GM12878 (cell line): ENCODE measurements at regions not wholly inside any gene's neighbourhood (a gene's known extent, or its start where the extent isn't known, plus 50 kb on each side); places are given as distances from the start of the nearest gene placed in this dataset.

Experiments
- ASH2L ChIP-seq: fragments of 300-600, 200-600 bp; sonication (generic); IDR thresholded peaks from 2 replicates; pipeline ENCODE4 v1.6.1; 2017; ENCODE audit warnings: low read depth, mild to moderate bottlenecking, borderline replicate concordance
- ATF2 ChIP-seq: IDR thresholded peaks from 2 replicates; pipeline ENCODE4 v1.6.1; 2012; ENCODE audit warnings: low read length, inconsistent platforms
- CBFB ChIP-seq: IDR thresholded peaks from 2 replicates; pipeline ENCODE4 v1.6.1; 2016; ENCODE audit warnings: antibody characterized with exemption, low read depth
- CREB1 ChIP-seq: IDR thresholded peaks from 2 replicates; pipeline ENCODE4 v1.6.1; 2012; ENCODE audit warnings: low read depth, mild to moderate bottlenecking, inconsistent platforms
- CTCF ChIP-seq, 3 experiments: IDR thresholded peaks in 2 of 3; conservative IDR thresholded peaks in 1 of 3; 2 replicates each; pipeline ENCODE4 v1.5.1; 2011; ENCODE audit warnings: low read depth in 3 of 3, low read length in 3 of 3, mild to moderate bottlenecking in 3 of 3, control low read depth in 2 of 3, moderate library complexity in 2 of 3, inconsistent platforms in 1 of 3, mixed read lengths in 1 of 3; ENCODE audit not compliant: control insufficient read depth in 2 of 3, insufficient read depth in 1 of 3; ENCODE audit errors: extremely low read depth in 1 of 3
- EED ChIP-seq: sonication (generic); IDR thresholded peaks from 2 replicates; pipeline ENCODE4 v1.6.1; 2016; ENCODE audit warnings: antibody characterized with exemption, low read depth
- EP300 ChIP-seq, 2 experiments: fragments of 150-350 bp in 1 of 2; IDR thresholded peaks; 2 replicates each; pipeline ENCODE4 v1.6.1; 2011 to 2012; ENCODE audit warnings: low read depth in 2 of 2, low read length in 2 of 2, borderline replicate concordance in 1 of 2, improper control_type of control experiment in 1 of 2, inconsistent platforms in 1 of 2; ENCODE audit not compliant: control insufficient read depth in 1 of 2
- ETV6 ChIP-seq, 2 experiments: fragments of 450-650 bp in 1 of 2; IDR thresholded peaks in 1 of 2; conservative IDR thresholded peaks in 1 of 2; 2 replicates each; pipeline ENCODE4 v1.6.1; 2014; ENCODE audit warnings: antibody characterized with exemption in 1 of 2, borderline replicate concordance in 1 of 2, low read depth in 1 of 2, mild to moderate bottlenecking in 1 of 2, moderate library complexity in 1 of 2
- GABPA ChIP-seq: IDR thresholded peaks from 2 replicates; pipeline ENCODE4 v1.6.1; 2014; ENCODE audit warnings: antibody characterized with exemption, low read depth, mild to moderate bottlenecking, inconsistent platforms
- KLF5 ChIP-seq: fragments of 450-650 bp; IDR thresholded peaks from 2 replicates; pipeline ENCODE4 v1.6.1; 2014; ENCODE audit warnings: mild to moderate bottlenecking; ENCODE audit not compliant: partially characterized antibody
- MEF2A ChIP-seq: IDR thresholded peaks from 2 replicates; pipeline ENCODE4 v1.6.1; 2011; ENCODE audit warnings: low read depth, mild to moderate bottlenecking, low read length, moderate library complexity; ENCODE audit not compliant: insufficient read depth
- NFIC ChIP-seq: IDR thresholded peaks from 2 replicates; pipeline ENCODE4 v1.6.1; 2012; ENCODE audit warnings: low read depth, mild to moderate bottlenecking, inconsistent platforms, low read length, moderate library complexity
- POU2F2 ChIP-seq: IDR thresholded peaks from 3 replicates; pipeline ENCODE4 v1.6.1; 2011; ENCODE audit warnings: low read depth, mild to moderate bottlenecking, low read length, borderline replicate concordance
- RBBP5 ChIP-seq: fragments of 200-600 bp; sonication (generic); conservative IDR thresholded peaks from 2 replicates; pipeline ENCODE4 v1.6.1; 2016
- SP1 ChIP-seq: IDR thresholded peaks from one replicate; pipeline ENCODE4 v1.6.1; 2011; ENCODE audit warnings: low read depth, low read length
- TARDBP ChIP-seq: IDR thresholded peaks from 2 replicates; pipeline ENCODE4 v1.6.1; 2016; ENCODE audit warnings: borderline replicate concordance
- ZNF274 ChIP-seq: IDR thresholded peaks from one replicate; pipeline ENCODE4 v1.8.0; 2011; ENCODE audit not compliant: insufficient read length, insufficient read depth

GRCh38 chr14:62077676-62078261 is 315.5 kb downstream of the SNAPC1 start (continued):
- peak; percentile 93 for TF ChIP-seq NFIC
- TF ChIP-seq ASH2L = peak; percentile 93; the same call in 1 of the 2 replicates
- TF ChIP-seq EP300 (IDR thresholded peaks at IDR 0.05; ENCODE audit: borderline replicate concordance in 1 of 2, control insufficient read depth in 1 of 2, low read depth in 2 of 2, low read length in 2 of 2) = peak; percentile 17 to 35; a peak in 1 of 4 replicates
- 0 out of 2 replicates have a peak, but pooled peaks have one; percentile 45 for TF ChIP-seq TARDBP
- TF ChIP-seq KLF5 = no peak
- TF ChIP-seq EED = 0 out of 2 replicates have a peak, but pooled peaks have one; percentile 61
- TF ChIP-seq CTCF (IDR thresholded peaks at IDR 0.05 in 2 of 3, conservative IDR thresholded peaks at IDR 0.05 in 1 of 3; ENCODE audit: control insufficient read depth in 2 of 3, extremely low read depth in 1 of 3, insufficient read depth in 1 of 3, low read depth in 3 of 3, low read length in 3 of 3) = no peak
- TF ChIP-seq GABPA = peak; percentile 48; the same call in 1 of the 2 replicates
- TF ChIP-seq CBFB = peak; percentile 83; the same call in 1 of the 2 replicates
- peak in 1 of 2 experiments; percentile 74; a peak in 2 of 4 replicates for TF ChIP-seq ETV6 (conservative IDR thresholded peaks at IDR 0.05 in 1 of 2, IDR thresholded peaks at IDR 0.05 in 1 of 2; ENCODE audit: borderline replicate concordance in 1 of 2, low read depth in 1 of 2)
- TF ChIP-seq POU2F2 = no peak
- TF ChIP-seq SP1 = peak; percentile 74
- TF ChIP-seq CREB1 = peak; percentile 52; the same call in 1 of the 2 replicates
- no peak for TF ChIP-seq ZNF274
- 0 out of 2 replicates have a peak, but pooled peaks have one; percentile 54 for TF ChIP-seq RBBP5
- TF ChIP-seq MEF2A = peak; percentile 86
- TF ChIP-seq ATF2 = peak; percentile 74; the same call in 1 of the 2 replicates
